Activated CD4-positive, alpha-beta T cell treated with anti-CD3 and anti-CD28 coated beads for 24 hours (primary cell): ENCODE measurements at regions not wholly inside any gene's neighbourhood (a gene's known extent, or its start where the extent isn't known, plus 50 kb on each side); places are given as distances from the start of the nearest gene placed in this dataset.

Experiments
- DNase-seq, 2 donors: peaks; one replicate each; pipeline ENCODE4 v3.0.0-alpha.2; 2020; ENCODE audit warnings: low read depth in 2 of 2

- DNase-seq: no peak
Observed at GRCh38 chr2:146305164-146305563, 1539.7 kb upstream of the ACVR2A start.

- DNase-seq: no peak
Observed at GRCh38 chr2:146301287-146301686, 1543.5 kb upstream of the ACVR2A start.

- DNase-seq: no peak
Observed at GRCh38 chr2:146295080-146295670, 1549.7 kb upstream of the ACVR2A start.

- DNase-seq: no peak
Observed at GRCh38 chr2:146287281-146287680, 1557.5 kb upstream of the ACVR2A start.

- no peak for DNase-seq
Observed at GRCh38 chr2:146278881-146279280, 1565.9 kb upstream of the ACVR2A start.

GRCh38 chr2:146271131-146271831 lies 1573.5 kb upstream of the ACVR2A start:
- no peak for DNase-seq

GRCh38 chr2:146270618-146271017 lies 1574.2 kb upstream of the ACVR2A start:
- DNase-seq: no peak

GRCh38 chr2:146267093-146267492 lies 1577.7 kb upstream of the ACVR2A start:
- DNase-seq: no peak

GRCh38 chr2:146265656-146266055 lies 1579.2 kb upstream of the ACVR2A start:
- DNase-seq: no peak

- no peak for DNase-seq
Observed at GRCh38 chr2:146262606-146263005, 1582.2 kb upstream of the ACVR2A start.

- DNase-seq: no peak
Observed at GRCh38 chr2:146260551-146260950, 1584.3 kb upstream of the ACVR2A start.

- DNase-seq: no peak
Observed at GRCh38 chr2:146259816-146260215, 1585.0 kb upstream of the ACVR2A start.

GRCh38 chr2:146258071-146258470 lies 1586.8 kb upstream of the ACVR2A start:
- no peak for DNase-seq

- DNase-seq: no peak
Observed at GRCh38 chr2:146252119-146252518, 1592.7 kb upstream of the ACVR2A start.

- DNase-seq: no peak
Observed at GRCh38 chr2:146251328-146251727, 1593.5 kb upstream of the ACVR2A start.

GRCh38 chr2:146246736-146247523 lies 1597.9 kb upstream of the ACVR2A start:
- no peak for DNase-seq

GRCh38 chr2:146246002-146246735 lies 1598.7 kb upstream of the ACVR2A start:
- no peak for DNase-seq

- DNase-seq: no peak
Observed at GRCh38 chr2:146244830-146245229, 1600.0 kb upstream of the ACVR2A start.

- no peak for DNase-seq
Observed at GRCh38 chr2:146244131-146244530, 1600.7 kb upstream of the ACVR2A start.

GRCh38 chr2:146241023-146241422 lies 1603.8 kb upstream of the ACVR2A start:
- DNase-seq: no peak

GRCh38 chr2:146240391-146240790 lies 1604.4 kb upstream of the ACVR2A start:
- no peak for DNase-seq
